ENCODE measurements at regions not wholly inside any gene's neighbourhood (a gene's known extent, or its start where the extent isn't known, plus 50 kb on each side); places are given as distances from the start of the nearest gene placed in this dataset.

DNA sequence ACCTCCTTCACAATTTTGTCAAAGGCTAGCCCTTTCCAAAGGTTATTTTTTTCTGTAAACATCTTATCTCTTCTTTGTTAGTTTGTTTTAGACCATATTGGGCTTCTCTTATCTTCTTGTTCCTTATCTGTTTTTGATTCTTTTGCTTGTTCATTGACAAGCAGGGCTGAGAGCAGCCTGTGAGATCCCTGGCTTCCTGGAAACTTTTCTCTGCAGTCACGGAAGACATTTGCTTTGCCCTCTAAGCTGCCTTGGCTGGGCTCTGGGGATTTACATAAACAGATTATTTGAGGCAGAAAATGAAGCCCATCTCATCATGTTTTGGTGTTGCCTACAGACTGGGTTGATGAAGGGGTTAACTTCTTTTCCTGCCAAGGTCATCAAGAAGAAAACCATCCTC is 157.4 kb upstream of the AMOT start:
- Histone ChIP-seq H4K20me1 (ENCODE audit: low read depth, low read length) (no peaks in the 10 kb centered on the region), H3K4me3 (ENCODE audit: insufficient read depth, low read length, poor library complexity, severe bottlenecking) (no peak overlapping the region), H3K79me2 (ENCODE audit: insufficient read depth, low read length) (no peaks in the 10 kb centered on the region), H3K36me3 (ENCODE audit: low read length) (no peaks in the 10 kb centered on the region), H3F3A (ENCODE audit: insufficient read depth) (no peaks in the 10 kb centered on the region), H3K4me2 (ENCODE audit: low read depth, low read length, poor library complexity, severe bottlenecking) (no peak overlapping the region), H3K9me3 (ENCODE audit: insufficient read depth, low read length) (no peaks in the 10 kb centered on the region), H2AFZ (ENCODE audit: low read depth, low read length, severe bottlenecking) (no peak overlapping the region), H3K9ac (ENCODE audit: low read length) (no peak overlapping the region), H3K27ac (ENCODE audit: low read depth, low read length) (no peak overlapping the region), H3K9me2 (replicated peaks; ENCODE audit: insufficient read depth, low read length) (no peaks in the 10 kb centered on the region), H3K27me3 (ENCODE audit: low read length) (no peaks in the 10 kb centered on the region)
- TF ChIP-seq EZH2phosphoT487 (conservative IDR thresholded peaks at IDR 0.05; ENCODE audit: low read length): no peak
- TF ChIP-seq, protein P1, sequence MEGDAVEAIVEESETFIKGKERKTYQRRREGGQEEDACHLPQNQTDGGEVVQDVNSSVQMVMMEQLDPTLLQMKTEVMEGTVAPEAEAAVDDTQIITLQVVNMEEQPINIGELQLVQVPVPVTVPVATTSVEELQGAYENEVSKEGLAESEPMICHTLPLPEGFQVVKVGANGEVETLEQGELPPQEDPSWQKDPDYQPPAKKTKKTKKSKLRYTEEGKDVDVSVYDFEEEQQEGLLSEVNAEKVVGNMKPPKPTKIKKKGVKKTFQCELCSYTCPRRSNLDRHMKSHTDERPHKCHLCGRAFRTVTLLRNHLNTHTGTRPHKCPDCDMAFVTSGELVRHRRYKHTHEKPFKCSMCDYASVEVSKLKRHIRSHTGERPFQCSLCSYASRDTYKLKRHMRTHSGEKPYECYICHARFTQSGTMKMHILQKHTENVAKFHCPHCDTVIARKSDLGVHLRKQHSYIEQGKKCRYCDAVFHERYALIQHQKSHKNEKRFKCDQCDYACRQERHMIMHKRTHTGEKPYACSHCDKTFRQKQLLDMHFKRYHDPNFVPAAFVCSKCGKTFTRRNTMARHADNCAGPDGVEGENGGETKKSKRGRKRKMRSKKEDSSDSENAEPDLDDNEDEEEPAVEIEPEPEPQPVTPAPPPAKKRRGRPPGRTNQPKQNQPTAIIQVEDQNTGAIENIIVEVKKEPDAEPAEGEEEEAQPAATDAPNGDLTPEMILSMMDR (IDR thresholded peaks at IDR 0.05; ENCODE audit: insufficient read depth, low read length, poor library complexity, severe bottlenecking): no peak

DNA sequence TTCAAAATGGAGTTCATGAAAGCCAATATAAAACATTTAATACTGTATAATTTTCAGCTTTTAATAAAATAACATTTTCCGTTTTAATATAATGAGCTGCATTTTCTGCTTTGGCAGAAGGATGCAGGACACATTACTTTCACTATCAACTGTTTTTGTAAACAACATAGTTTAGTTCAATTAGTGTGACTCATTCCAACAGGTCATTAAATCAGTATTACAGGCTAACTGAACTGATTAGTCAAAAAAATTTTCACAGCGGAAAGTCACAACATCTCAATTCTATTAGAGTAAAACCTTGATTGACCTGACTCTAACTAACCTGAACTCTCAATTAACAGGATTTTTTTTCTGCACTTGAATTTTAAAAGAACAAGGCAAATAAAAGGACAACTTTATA is 151.2 kb upstream of the AMOT start:
- no peaks in the 10 kb centered on the region for H3K27me3 ChIP-seq (ENCODE audit: low read length)
- H3K27ac ChIP-seq (ENCODE audit: low read depth, low read length): no peak overlapping the region
- H3K9me3 ChIP-seq (ENCODE audit: insufficient read depth, low read length): no peaks in the 10 kb centered on the region
- H2AFZ ChIP-seq (ENCODE audit: low read depth, low read length, severe bottlenecking): no peak overlapping the region
- H3K9ac ChIP-seq (ENCODE audit: low read length): no peak overlapping the region
- H3K4me3 ChIP-seq (ENCODE audit: insufficient read depth, low read length, poor library complexity, severe bottlenecking): no peak overlapping the region
- no peaks in the 10 kb centered on the region for H3F3A ChIP-seq (ENCODE audit: insufficient read depth)
- no peaks in the 10 kb centered on the region for H3K79me2 ChIP-seq (ENCODE audit: insufficient read depth, low read length)
- no peak overlapping the region for H3K4me2 ChIP-seq (ENCODE audit: low read depth, low read length, poor library complexity, severe bottlenecking)
- no peaks in the 10 kb centered on the region for H3K36me3 ChIP-seq (ENCODE audit: low read length)
- TF ChIP-seq EZH2phosphoT487 (conservative IDR thresholded peaks at IDR 0.05; ENCODE audit: low read length): no peak
- TF ChIP-seq, protein P1 (IDR thresholded peaks at IDR 0.05; ENCODE audit: insufficient read depth, low read length, poor library complexity, severe bottlenecking): no peak
- no peaks in the 10 kb centered on the region for H3K9me2 ChIP-seq (replicated peaks; ENCODE audit: insufficient read depth, low read length)
- H4K20me1 ChIP-seq (ENCODE audit: low read depth, low read length): no peaks in the 10 kb centered on the region

GRCh38 chrX:112979879-112980278 is 139.2 kb upstream of the AMOT start:
- TF ChIP-seq EZH2phosphoT487 (conservative IDR thresholded peaks at IDR 0.05; ENCODE audit: low read length): no peak
- TF ChIP-seq, protein P1 (IDR thresholded peaks at IDR 0.05; ENCODE audit: insufficient read depth, low read length, poor library complexity, severe bottlenecking): no peak
- Histone ChIP-seq H3K36me3 (ENCODE audit: low read length) (no peaks in the 10 kb centered on the region), H3K9me3 (ENCODE audit: insufficient read depth, low read length) (no peaks in the 10 kb centered on the region), H3F3A (ENCODE audit: insufficient read depth) (no peaks in the 10 kb centered on the region), H3K27me3 (ENCODE audit: low read length) (no peaks in the 10 kb centered on the region), H3K9ac (ENCODE audit: low read length) (no peak overlapping the region), H3K27ac (ENCODE audit: low read depth, low read length) (no peak overlapping the region), H4K20me1 (ENCODE audit: low read depth, low read length) (no peaks in the 10 kb centered on the region), H2AFZ (ENCODE audit: low read depth, low read length, severe bottlenecking) (no peak overlapping the region), H3K9me2 (replicated peaks; ENCODE audit: insufficient read depth, low read length) (no peaks in the 10 kb centered on the region), H3K4me3 (ENCODE audit: insufficient read depth, low read length, poor library complexity, severe bottlenecking) (no peak overlapping the region), H3K79me2 (ENCODE audit: insufficient read depth, low read length) (no peaks in the 10 kb centered on the region), H3K4me2 (ENCODE audit: low read depth, low read length, poor library complexity, severe bottlenecking) (no peak overlapping the region)
